ENCODE measurements at regions not wholly inside any gene's neighbourhood (a gene's known extent, or its start where the extent isn't known, plus 50 kb on each side); places are given as distances from the start of the nearest gene placed in this dataset.

DNA sequence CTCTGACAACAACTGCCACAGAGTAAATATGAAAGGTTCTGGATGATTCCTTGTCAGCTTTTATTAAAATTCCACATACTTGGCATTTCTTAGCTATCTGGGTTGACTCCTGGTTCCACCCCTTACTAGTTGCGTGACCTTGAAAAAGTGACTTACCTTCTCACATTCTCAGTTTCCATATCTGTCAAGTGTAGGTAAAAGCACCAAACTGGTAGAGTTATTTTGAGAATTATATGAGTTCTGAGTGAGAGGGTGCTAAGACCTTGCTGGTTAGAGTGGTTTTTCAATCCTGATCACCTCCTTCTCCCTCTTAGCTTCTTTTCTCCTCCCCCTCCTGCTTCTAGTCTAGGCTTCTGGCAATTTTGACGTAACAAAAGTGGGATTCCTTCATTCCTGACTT, 83.4 kb upstream of the ABCD3 start:
- no peak overlapping the region for H3K9ac ChIP-seq (ENCODE audit: low read depth, low read length)

DNA sequence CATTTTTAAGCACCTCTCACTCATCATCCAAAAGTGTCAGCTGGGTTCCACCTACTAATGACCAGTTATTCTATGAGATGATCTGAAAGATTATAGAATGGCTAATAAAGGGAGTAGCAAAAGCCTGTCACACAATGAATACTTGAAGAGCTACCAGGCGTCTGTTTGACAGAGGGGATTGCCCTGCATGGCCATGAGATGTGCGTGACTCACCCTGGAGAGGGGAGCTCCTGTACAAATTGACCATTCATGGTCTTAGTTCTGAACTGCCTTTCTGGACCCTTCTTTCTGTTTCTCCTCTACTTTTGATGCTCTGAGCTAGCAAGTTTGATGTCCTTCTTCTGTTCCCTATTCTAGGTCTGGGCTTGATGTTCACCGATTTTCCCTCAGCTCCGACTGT, 85.2 kb upstream of the ABCD3 start:
- Histone ChIP-seq H3K4me1 (ENCODE audit: insufficient read depth, low read length) (peaks cover 22% of the 10 kb centered on the region), H3K9ac (ENCODE audit: low read depth, low read length) (no peak overlapping the region), H3K9me3 (ENCODE audit: control insufficient read depth, insufficient read depth, low read length) (no peaks in the 10 kb centered on the region), H3K36me3 (ENCODE audit: insufficient read depth, low read length) (no peaks in the 10 kb centered on the region)

More for the DNA sequence above, 83.4 kb upstream of the ABCD3 start:
- Histone ChIP-seq H3K9me3 (ENCODE audit: control insufficient read depth, insufficient read depth, low read length) (no peaks in the 10 kb centered on the region), H3K4me1 (ENCODE audit: insufficient read depth, low read length) (peaks cover 17% of the 10 kb centered on the region), H3K36me3 (ENCODE audit: insufficient read depth, low read length) (no peaks in the 10 kb centered on the region)

DNA sequence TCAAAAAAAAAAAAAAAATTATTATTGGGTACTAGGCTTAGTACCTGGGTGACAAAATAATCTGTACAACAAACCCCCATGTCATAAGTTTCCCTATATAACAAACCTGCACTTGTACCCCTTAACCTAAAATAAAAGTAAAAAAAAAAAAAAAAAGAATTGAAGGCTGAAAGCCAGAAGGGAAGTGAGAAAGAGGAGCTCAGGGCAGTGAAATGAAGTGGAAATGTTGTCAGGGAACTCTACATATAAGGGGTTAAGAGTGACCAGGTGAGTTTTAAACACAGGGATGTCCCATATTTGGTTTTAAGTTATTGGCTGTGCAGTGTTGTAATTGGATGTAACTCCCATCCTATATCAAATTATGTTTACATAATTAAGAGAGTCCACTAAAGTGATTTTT, 85.7 kb upstream of the ABCD3 start:
- peaks cover 27% of the 10 kb centered on the region for H3K4me1 ChIP-seq (ENCODE audit: insufficient read depth, low read length)
- H3K9me3 ChIP-seq (ENCODE audit: control insufficient read depth, insufficient read depth, low read length): no peaks in the 10 kb centered on the region
- H3K36me3 ChIP-seq (ENCODE audit: insufficient read depth, low read length): no peaks in the 10 kb centered on the region
- H3K9ac ChIP-seq (ENCODE audit: low read depth, low read length): no peak overlapping the region

DNA sequence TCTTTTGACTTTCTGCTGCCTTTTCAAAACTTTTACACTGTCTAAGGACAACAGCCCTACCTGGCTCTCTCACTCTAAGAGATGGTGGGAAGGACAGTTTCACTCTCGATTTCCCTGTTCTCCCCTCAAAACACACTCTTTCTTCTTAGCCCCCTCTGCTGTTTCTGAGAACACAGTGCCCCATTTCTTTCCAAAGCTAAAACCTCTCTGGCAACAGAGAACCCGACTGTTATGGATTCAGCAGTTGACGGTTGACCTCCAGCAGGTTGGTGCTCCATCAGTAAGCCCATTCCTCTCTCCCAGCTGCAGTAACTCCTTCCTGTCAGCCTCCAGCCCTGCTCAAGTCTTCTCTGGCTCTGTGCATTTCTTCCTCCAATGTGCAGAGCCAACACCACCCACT, 88.2 kb upstream of the ABCD3 start:
- Histone ChIP-seq H3K9me3 (ENCODE audit: control insufficient read depth, insufficient read depth, low read length) (no peaks in the 10 kb centered on the region), H3K36me3 (ENCODE audit: insufficient read depth, low read length) (no peaks in the 10 kb centered on the region), H3K4me1 (ENCODE audit: insufficient read depth, low read length) (peaks cover 30% of the 10 kb centered on the region), H3K9ac (ENCODE audit: low read depth, low read length) (no peak overlapping the region)

DNA sequence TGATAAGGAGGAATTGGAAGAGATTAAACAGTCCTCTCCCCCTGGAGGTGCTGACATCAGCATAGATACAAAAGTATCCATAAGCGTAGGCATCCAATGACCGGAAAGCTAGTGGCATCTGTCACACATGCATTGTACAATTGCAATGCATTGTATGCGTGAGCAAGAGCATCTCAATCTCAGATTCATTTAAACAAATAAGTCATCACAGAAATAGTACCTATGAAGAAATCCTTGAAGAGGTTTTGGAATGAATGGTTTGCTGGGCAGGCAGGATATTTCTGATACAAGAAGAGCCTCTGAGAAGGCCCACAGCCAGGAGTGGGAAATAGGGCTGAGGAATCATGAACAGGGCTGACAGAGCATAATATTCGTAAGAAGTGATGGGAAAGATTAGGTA, 88.9 kb upstream of the ABCD3 start:
- H3K9ac ChIP-seq (ENCODE audit: low read depth, low read length): no peak overlapping the region
- H3K36me3 ChIP-seq (ENCODE audit: insufficient read depth, low read length): no peaks in the 10 kb centered on the region
- peaks cover 24% of the 10 kb centered on the region for H3K4me1 ChIP-seq (ENCODE audit: insufficient read depth, low read length)
- no peaks in the 10 kb centered on the region for H3K9me3 ChIP-seq (ENCODE audit: control insufficient read depth, insufficient read depth, low read length)

GRCh38 chr1:94327001-94327690, 89.8 kb upstream of the ARHGAP29 start:
- H3K9ac ChIP-seq (ENCODE audit: low read depth, low read length): peak overlapping the region; percentile 13; the same call in 1 of the 2 replicates

GRCh38 chr1:94326329-94326728, 88.9 kb upstream of the ARHGAP29 start:
- Histone ChIP-seq H3K36me3 (ENCODE audit: insufficient read depth, low read length) (no peaks in the 10 kb centered on the region), H3K9ac (ENCODE audit: low read depth, low read length) (no peak overlapping the region), H3K4me1 (ENCODE audit: insufficient read depth, low read length) (peaks cover 40% of the 10 kb centered on the region), H3K9me3 (ENCODE audit: control insufficient read depth, insufficient read depth, low read length) (no peaks in the 10 kb centered on the region)

More at GRCh38 chr1:94327001-94327690, 89.8 kb upstream of the ARHGAP29 start:
- Histone ChIP-seq H3K9me3 (ENCODE audit: control insufficient read depth, insufficient read depth, low read length) (no peaks in the 10 kb centered on the region), H3K4me1 (ENCODE audit: insufficient read depth, low read length) (peaks cover 38% of the 10 kb centered on the region), H3K36me3 (ENCODE audit: insufficient read depth, low read length) (no peaks in the 10 kb centered on the region)

DNA sequence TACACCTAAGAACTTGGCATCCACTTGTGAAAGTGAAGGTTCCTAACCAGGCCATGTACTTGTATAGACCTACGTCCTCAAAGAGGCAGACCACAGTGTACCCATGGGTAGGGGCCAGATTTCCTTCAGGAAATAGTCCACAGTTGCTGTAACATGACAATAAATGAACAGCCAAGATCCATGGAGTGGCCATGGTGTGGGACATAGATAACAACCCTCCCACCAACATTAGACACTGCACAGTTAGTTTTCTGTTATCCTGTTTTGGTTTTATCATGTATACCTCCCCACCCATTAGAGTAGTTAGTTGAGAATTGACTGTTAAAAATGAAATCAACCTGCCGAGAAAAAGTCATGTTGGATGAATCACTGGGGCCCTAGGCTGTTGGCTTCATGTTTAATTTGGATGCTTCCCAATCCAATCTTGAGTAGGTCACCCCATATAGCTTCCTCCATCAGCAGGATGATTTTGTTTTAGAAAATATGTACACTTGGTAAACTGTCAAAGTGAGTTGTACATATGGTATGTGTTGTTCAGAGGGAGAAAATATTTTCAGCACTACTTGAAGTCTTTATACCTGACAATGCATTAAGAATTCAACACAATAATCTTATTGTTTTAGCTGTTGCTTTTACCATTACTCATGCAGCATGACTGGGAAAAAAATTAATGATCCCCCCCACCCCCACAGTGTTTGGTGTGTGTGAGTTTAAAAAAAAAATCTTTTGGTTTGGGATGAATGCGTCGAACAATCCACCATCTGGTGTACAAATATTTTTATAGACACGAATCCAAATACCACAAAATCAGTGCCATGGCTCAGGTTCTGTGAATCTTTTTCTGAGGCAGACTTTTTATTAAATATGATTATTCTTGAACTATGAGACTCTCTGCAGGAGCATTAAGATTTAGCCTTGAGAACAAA, 88.3 kb upstream of the ARHGAP29 start:
- Histone ChIP-seq H3K9me3 (ENCODE audit: control insufficient read depth, insufficient read depth, low read length) (no peaks in the 10 kb centered on the region), H3K4me1 (ENCODE audit: insufficient read depth, low read length) (peaks cover 40% of the 10 kb centered on the region), H3K9ac (ENCODE audit: low read depth, low read length) (no peak overlapping the region), H3K36me3 (ENCODE audit: insufficient read depth, low read length) (no peaks in the 10 kb centered on the region)

DNA sequence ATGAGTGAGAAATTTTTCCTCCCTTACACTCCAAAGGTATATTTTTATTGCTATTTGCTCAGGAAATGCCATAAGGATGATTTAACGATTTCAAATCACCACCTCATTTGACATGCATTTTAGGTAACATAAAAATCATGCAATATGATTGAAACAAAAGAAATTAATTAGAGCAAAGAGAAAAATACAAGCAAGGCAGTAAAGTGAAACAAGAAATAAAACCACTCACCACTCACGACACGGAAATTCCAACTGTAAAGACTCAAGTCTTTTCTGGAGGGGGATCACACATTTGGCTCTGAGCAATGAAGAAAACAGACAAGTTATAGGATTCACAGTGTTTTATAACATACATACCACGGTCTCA, 86.8 kb upstream of the ARHGAP29 start:
- Histone ChIP-seq H3K4me1 (ENCODE audit: insufficient read depth, low read length) (peaks cover 49% of the 10 kb centered on the region), H3K9ac (ENCODE audit: low read depth, low read length) (no peak overlapping the region), H3K36me3 (ENCODE audit: insufficient read depth, low read length) (no peaks in the 10 kb centered on the region), H3K9me3 (ENCODE audit: control insufficient read depth, insufficient read depth, low read length) (no peaks in the 10 kb centered on the region)

- no peaks in the 10 kb centered on the region for H3K36me3 ChIP-seq (ENCODE audit: insufficient read depth, low read length)
- no peaks in the 10 kb centered on the region for H3K9me3 ChIP-seq (ENCODE audit: control insufficient read depth, insufficient read depth, low read length)
- peaks cover 53% of the 10 kb centered on the region for H3K4me1 ChIP-seq (ENCODE audit: insufficient read depth, low read length)
- H3K9ac ChIP-seq (ENCODE audit: low read depth, low read length): no peak overlapping the region
Measured at GRCh38 chr1:94323311-94324177, 86.2 kb upstream of the ARHGAP29 start.

DNA sequence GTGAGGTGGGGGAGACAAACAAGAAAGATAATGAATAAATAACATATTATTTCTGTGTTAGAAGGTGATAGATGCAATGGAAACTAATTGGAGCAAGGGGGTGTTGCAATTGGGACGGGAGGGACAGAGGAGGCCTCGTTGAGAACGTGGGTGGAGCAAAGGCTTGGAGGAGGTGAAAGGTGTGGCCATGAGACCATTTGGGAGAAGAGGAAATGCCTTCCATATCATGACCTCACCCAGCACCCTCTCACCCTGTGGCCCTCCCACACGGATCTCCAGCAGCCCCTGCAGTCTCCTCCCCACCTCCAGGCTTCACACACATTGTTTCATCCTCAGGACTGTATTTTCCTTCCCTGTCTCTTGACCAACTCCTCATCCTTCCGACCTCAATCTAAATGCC, 85.3 kb upstream of the ARHGAP29 start:
- H3K9ac ChIP-seq (ENCODE audit: low read depth, low read length): no peak overlapping the region
- H3K36me3 ChIP-seq (ENCODE audit: insufficient read depth, low read length): no peaks in the 10 kb centered on the region
- H3K4me1 ChIP-seq (ENCODE audit: insufficient read depth, low read length): peaks cover 45% of the 10 kb centered on the region
- no peaks in the 10 kb centered on the region for H3K9me3 ChIP-seq (ENCODE audit: control insufficient read depth, insufficient read depth, low read length)

GRCh38 chr1:94321662-94322061, 84.3 kb upstream of the ARHGAP29 start:
- no peaks in the 10 kb centered on the region for H3K9me3 ChIP-seq (ENCODE audit: control insufficient read depth, insufficient read depth, low read length)
- no peak overlapping the region for H3K9ac ChIP-seq (ENCODE audit: low read depth, low read length)
- H3K36me3 ChIP-seq (ENCODE audit: insufficient read depth, low read length): no peaks in the 10 kb centered on the region
- H3K4me1 ChIP-seq (ENCODE audit: insufficient read depth, low read length): peaks cover 47% of the 10 kb centered on the region

DNA sequence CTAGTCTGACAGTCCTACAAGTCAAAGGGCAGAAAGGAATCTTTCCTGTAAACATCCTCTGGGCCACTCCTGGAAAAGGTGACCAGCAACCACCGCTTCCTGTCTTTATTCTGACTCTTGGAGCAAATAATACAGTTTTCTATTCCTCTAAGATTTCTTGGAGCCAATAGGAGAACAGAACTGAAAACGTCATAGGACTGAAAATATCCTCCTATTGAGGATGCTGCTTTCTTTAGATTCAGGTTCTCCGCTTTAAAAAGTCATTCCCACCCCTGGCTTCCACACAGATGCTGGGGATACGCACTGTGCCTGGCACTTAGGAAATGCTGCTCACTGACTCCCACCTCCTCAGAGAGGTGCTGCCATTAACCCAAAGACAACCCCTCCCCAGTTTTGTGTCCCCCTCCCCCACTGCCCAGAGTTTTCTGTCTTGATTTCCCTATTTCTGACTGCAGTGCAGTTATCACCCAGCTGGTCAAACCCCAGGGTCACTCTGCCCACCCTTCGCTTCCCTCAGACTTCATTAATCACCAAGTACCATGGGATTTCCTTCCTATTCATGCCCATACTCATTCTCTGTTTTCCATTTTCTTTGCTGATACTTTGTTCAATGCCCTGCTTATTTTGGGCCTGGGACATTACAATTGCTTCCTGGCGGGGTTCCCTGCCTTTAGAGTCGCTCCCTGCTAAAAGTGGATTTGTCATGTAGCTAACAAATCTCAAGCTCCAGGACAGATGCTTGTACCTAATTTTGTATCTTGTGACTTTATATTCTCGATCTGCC, 82.1 kb upstream of the ARHGAP29 start:
- Histone ChIP-seq H3K9me3 (ENCODE audit: control insufficient read depth, insufficient read depth, low read length) (no peaks in the 10 kb centered on the region), H3K36me3 (ENCODE audit: insufficient read depth, low read length) (no peaks in the 10 kb centered on the region), H3K9ac (ENCODE audit: low read depth, low read length) (no peak overlapping the region), H3K4me1 (ENCODE audit: insufficient read depth, low read length) (peaks cover 52% of the 10 kb centered on the region)
